ENCODE measurements at regions not wholly inside any gene's neighbourhood (a gene's known extent, or its start where the extent isn't known, plus 50 kb on each side); places are given as distances from the start of the nearest gene placed in this dataset.

GRCh38 chr2:83072767-83073166, 1386.3 kb downstream of the SUCLG1 start:
- Mint-ChIP-seq H3K4me3 (no peak overlapping the region), H3K36me3 (ENCODE audit: low read depth) (no peaks in the 10 kb centered on the region), H3K27me3 (no peaks in the 10 kb centered on the region), H3K4me1 (no peaks in the 10 kb centered on the region), H3K9me3 (no peaks in the 10 kb centered on the region), H3K27ac (no peak overlapping the region)
- intact Hi-C loops (cut with micrococcal nuclease), result no loop called here
- no peak for DNase-seq

- Mint-ChIP-seq H3K4me3 (no peak overlapping the region), H3K4me1 (no peaks in the 10 kb centered on the region), H3K9me3 (no peaks in the 10 kb centered on the region), H3K27ac (no peak overlapping the region), H3K27me3 (no peaks in the 10 kb centered on the region), H3K36me3 (ENCODE audit: low read depth) (no peaks in the 10 kb centered on the region)
- no peak for DNase-seq
- intact Hi-C loops (cut with micrococcal nuclease), result no loop called here
These were observed 1387.2 kb downstream of the SUCLG1 start for GRCh38 chr2:83071914-83072313.

- no peaks in the 10 kb centered on the region for H3K27me3 Mint-ChIP-seq
- H3K36me3 Mint-ChIP-seq (ENCODE audit: low read depth), result no peaks in the 10 kb centered on the region
- H3K27ac Mint-ChIP-seq, result no peak overlapping the region
- intact Hi-C loops (cut with micrococcal nuclease), result no loop called here
- H3K4me3 Mint-ChIP-seq, result no peak overlapping the region
- no peaks in the 10 kb centered on the region for H3K4me1 Mint-ChIP-seq
- DNase-seq, result no peak
- H3K9me3 Mint-ChIP-seq, result no peaks in the 10 kb centered on the region
These were observed 1387.7 kb downstream of the SUCLG1 start for GRCh38 chr2:83071352-83071751.

- H3K36me3 Mint-ChIP-seq (ENCODE audit: low read depth), result no peaks in the 10 kb centered on the region
- H3K27ac Mint-ChIP-seq, result no peak overlapping the region
- DNase-seq, result no peak
- no peaks in the 10 kb centered on the region for H3K9me3 Mint-ChIP-seq
- intact Hi-C loops (cut with micrococcal nuclease), result no loop called here
- H3K4me3 Mint-ChIP-seq, result no peak overlapping the region
- H3K27me3 Mint-ChIP-seq, result no peaks in the 10 kb centered on the region
- no peaks in the 10 kb centered on the region for H3K4me1 Mint-ChIP-seq
These were observed 1389.4 kb downstream of the SUCLG1 start for GRCh38 chr2:83069724-83070123.

- Mint-ChIP-seq H3K4me3 (no peak overlapping the region), H3K4me1 (no peaks in the 10 kb centered on the region), H3K27me3 (no peaks in the 10 kb centered on the region), H3K9me3 (no peaks in the 10 kb centered on the region), H3K27ac (no peak overlapping the region), H3K36me3 (ENCODE audit: low read depth) (no peaks in the 10 kb centered on the region)
- DNase-seq, result no peak
- intact Hi-C loops (cut with micrococcal nuclease), result no loop called here
These were observed 1390.4 kb downstream of the SUCLG1 start for GRCh38 chr2:83068714-83069113.

GRCh38 chr2:83067947-83068346, 1391.1 kb downstream of the SUCLG1 start:
- no peak overlapping the region for H3K27ac Mint-ChIP-seq
- intact Hi-C loops (cut with micrococcal nuclease), result no loop called here
- H3K9me3 Mint-ChIP-seq, result no peaks in the 10 kb centered on the region
- no peak for DNase-seq
- H3K4me1 Mint-ChIP-seq, result no peaks in the 10 kb centered on the region
- H3K4me3 Mint-ChIP-seq, result no peak overlapping the region
- H3K27me3 Mint-ChIP-seq, result no peaks in the 10 kb centered on the region
- H3K36me3 Mint-ChIP-seq (ENCODE audit: low read depth), result no peaks in the 10 kb centered on the region

- H3K9me3 Mint-ChIP-seq, result peaks cover under 1% of the 10 kb centered on the region
- no peak for DNase-seq
- no peaks in the 10 kb centered on the region for H3K4me1 Mint-ChIP-seq
- no peak overlapping the region for H3K27ac Mint-ChIP-seq
- no peaks in the 10 kb centered on the region for H3K36me3 Mint-ChIP-seq (ENCODE audit: low read depth)
- no peak overlapping the region for H3K4me3 Mint-ChIP-seq
- H3K27me3 Mint-ChIP-seq, result no peaks in the 10 kb centered on the region
- intact Hi-C loops (cut with micrococcal nuclease), result no loop called here
These were observed 1395.1 kb downstream of the SUCLG1 start for GRCh38 chr2:83063933-83064332.

- Mint-ChIP-seq H3K27me3 (no peaks in the 10 kb centered on the region), H3K36me3 (ENCODE audit: low read depth) (no peaks in the 10 kb centered on the region), H3K4me1 (no peaks in the 10 kb centered on the region), H3K27ac (no peak overlapping the region), H3K4me3 (no peak overlapping the region), H3K9me3 (peaks cover 4% of the 10 kb centered on the region)
- intact Hi-C loops (cut with micrococcal nuclease), result no loop called here
- DNase-seq, result no peak
These were observed 1395.6 kb downstream of the SUCLG1 start for GRCh38 chr2:83063511-83063910.

GRCh38 chr2:83058683-83059082, 1400.4 kb downstream of the SUCLG1 start:
- Mint-ChIP-seq H3K36me3 (ENCODE audit: low read depth) (no peaks in the 10 kb centered on the region), H3K4me3 (no peak overlapping the region), H3K27me3 (no peaks in the 10 kb centered on the region), H3K27ac (no peak overlapping the region), H3K9me3 (peaks cover 4% of the 10 kb centered on the region), H3K4me1 (no peaks in the 10 kb centered on the region)
- intact Hi-C loops (cut with micrococcal nuclease), result no loop called here
- DNase-seq, result no peak

- Mint-ChIP-seq H3K4me3 (no peak overlapping the region), H3K27ac (no peak overlapping the region), H3K27me3 (no peaks in the 10 kb centered on the region), H3K36me3 (ENCODE audit: low read depth) (no peaks in the 10 kb centered on the region), H3K9me3 (peaks cover 4% of the 10 kb centered on the region), H3K4me1 (no peaks in the 10 kb centered on the region)
- DNase-seq, result no peak
- intact Hi-C loops (cut with micrococcal nuclease), result no loop called here
These were observed 1403.6 kb downstream of the SUCLG1 start for GRCh38 chr2:83055376-83056010.

- Mint-ChIP-seq H3K27ac (no peak overlapping the region), H3K4me3 (no peak overlapping the region), H3K27me3 (no peaks in the 10 kb centered on the region), H3K4me1 (no peaks in the 10 kb centered on the region), H3K9me3 (peaks cover 4% of the 10 kb centered on the region), H3K36me3 (ENCODE audit: low read depth) (no peaks in the 10 kb centered on the region)
- intact Hi-C loops (cut with micrococcal nuclease), result no loop called here
- DNase-seq, result no peak
These were observed 1404.3 kb downstream of the SUCLG1 start for GRCh38 chr2:83054751-83055150.

- DNase-seq, result no peak
- H3K4me1 Mint-ChIP-seq, result no peaks in the 10 kb centered on the region
- intact Hi-C loops (cut with micrococcal nuclease), result no loop called here
- no peaks in the 10 kb centered on the region for H3K27me3 Mint-ChIP-seq
- H3K27ac Mint-ChIP-seq, result no peak overlapping the region
- no peaks in the 10 kb centered on the region for H3K36me3 Mint-ChIP-seq (ENCODE audit: low read depth)
- no peaks in the 10 kb centered on the region for H3K9me3 Mint-ChIP-seq
- H3K4me3 Mint-ChIP-seq, result no peak overlapping the region
These were observed 1407.4 kb downstream of the SUCLG1 start for GRCh38 chr2:83051538-83052170.

- H3K9me3 Mint-ChIP-seq, result no peaks in the 10 kb centered on the region
- H3K36me3 Mint-ChIP-seq (ENCODE audit: low read depth), result no peaks in the 10 kb centered on the region
- H3K27me3 Mint-ChIP-seq, result no peaks in the 10 kb centered on the region
- no peak overlapping the region for H3K4me3 Mint-ChIP-seq
- no peaks in the 10 kb centered on the region for H3K4me1 Mint-ChIP-seq
- DNase-seq, result no peak
- intact Hi-C loops (cut with micrococcal nuclease), result no loop called here
- no peak overlapping the region for H3K27ac Mint-ChIP-seq
These were observed 1417.0 kb downstream of the SUCLG1 start for GRCh38 chr2:83042053-83042452.

- DNase-seq, result no peak
- Mint-ChIP-seq H3K4me3 (no peak overlapping the region), H3K27ac (no peak overlapping the region), H3K36me3 (ENCODE audit: low read depth) (no peaks in the 10 kb centered on the region), H3K9me3 (no peaks in the 10 kb centered on the region), H3K4me1 (no peaks in the 10 kb centered on the region), H3K27me3 (no peaks in the 10 kb centered on the region)
- intact Hi-C loops (cut with micrococcal nuclease), result no loop called here
These were observed 1436.4 kb downstream of the SUCLG1 start for GRCh38 chr2:83022631-83023210.

Data from activated CD4-positive, alpha-beta T cell treated with anti-CD3 and anti-CD28 coated beads, Interleukin-2, amount 10 ng/mL, durations not matched to agents 24 days and 14 days (primary cell).